SK-N-MC (cell line): ENCODE measurements at regions not wholly inside any gene's neighbourhood (a gene's known extent, or its start where the extent isn't known, plus 50 kb on each side); places are given as distances from the start of the nearest gene placed in this dataset.

ENCODE experiments used
- DNase-seq: peaks from one replicate; pipeline ENCODE4 v3.0.0-alpha.2; 2011; ENCODE audit warnings: low read depth, low spot score
- H3K27ac ChIP-seq: fragments of 200-600 bp; sonication (generic); 2 replicates; pipeline ENCODE4 v1.5.1; 2016; ENCODE audit warnings: mixed run types
- H3K36me3 ChIP-seq: fragments of 200-600 bp; sonication (generic); 2 replicates; pipeline ENCODE4 v1.6.1; 2017; ENCODE audit warnings: antibody characterized with exemption, low read length, mixed read lengths; ENCODE audit not compliant: insufficient read depth
- H3K4me3 ChIP-seq: fragments of 200-600 bp; sonication (generic); 2 replicates; pipeline ENCODE4 v1.5.1; 2016
- H3K9ac ChIP-seq: fragments of 200-600 bp; sonication (generic); 2 replicates; pipeline ENCODE4 v1.8.0; 2017; ENCODE audit warnings: mixed run types, mixed read lengths; ENCODE audit not compliant: insufficient read length
- H3K9me3 ChIP-seq: fragments of 200-600 bp; sonication (generic); 2 replicates; pipeline ENCODE4 v1.6.1; 2017; ENCODE audit warnings: low read depth, mild to moderate bottlenecking, antibody characterized with exemption, low read length, moderate library complexity, mixed read lengths
- EZH2 ChIP-seq: fragments of 200-600 bp; sonication (generic); IDR thresholded peaks from one replicate; pipeline ENCODE4 v1.6.1; 2017; ENCODE audit warnings: antibody characterized with exemption
- FOXP2 ChIP-seq: optimal IDR thresholded peaks from 2 replicates; pipeline ENCODE3; 2011; ENCODE audit warnings: mild to moderate bottlenecking, moderate library complexity; ENCODE audit not compliant: insufficient read depth; ENCODE audit errors: extremely low read length, control extremely low read depth
- POLR2AphosphoS5 ChIP-seq: IDR thresholded peaks from 2 replicates; pipeline ENCODE4 v1.6.1; 2012; ENCODE audit warnings: mild to moderate bottlenecking, low read depth, low read length, borderline replicate concordance

GRCh38 chr6:169908403-169908933, 157.0 kb downstream of the ERMARD start:
- no peak for DNase-seq
- Histone ChIP-seq H3K4me3 (no peak overlapping the region), H3K9me3 (no peaks in the 10 kb centered on the region), H3K36me3 (no peaks in the 10 kb centered on the region), H3K9ac (no peak overlapping the region), H3K27ac (no peak overlapping the region)
- TF ChIP-seq FOXP2: no peak
- TF ChIP-seq POLR2AphosphoS5: no peak
- TF ChIP-seq EZH2: no peak

DNA sequence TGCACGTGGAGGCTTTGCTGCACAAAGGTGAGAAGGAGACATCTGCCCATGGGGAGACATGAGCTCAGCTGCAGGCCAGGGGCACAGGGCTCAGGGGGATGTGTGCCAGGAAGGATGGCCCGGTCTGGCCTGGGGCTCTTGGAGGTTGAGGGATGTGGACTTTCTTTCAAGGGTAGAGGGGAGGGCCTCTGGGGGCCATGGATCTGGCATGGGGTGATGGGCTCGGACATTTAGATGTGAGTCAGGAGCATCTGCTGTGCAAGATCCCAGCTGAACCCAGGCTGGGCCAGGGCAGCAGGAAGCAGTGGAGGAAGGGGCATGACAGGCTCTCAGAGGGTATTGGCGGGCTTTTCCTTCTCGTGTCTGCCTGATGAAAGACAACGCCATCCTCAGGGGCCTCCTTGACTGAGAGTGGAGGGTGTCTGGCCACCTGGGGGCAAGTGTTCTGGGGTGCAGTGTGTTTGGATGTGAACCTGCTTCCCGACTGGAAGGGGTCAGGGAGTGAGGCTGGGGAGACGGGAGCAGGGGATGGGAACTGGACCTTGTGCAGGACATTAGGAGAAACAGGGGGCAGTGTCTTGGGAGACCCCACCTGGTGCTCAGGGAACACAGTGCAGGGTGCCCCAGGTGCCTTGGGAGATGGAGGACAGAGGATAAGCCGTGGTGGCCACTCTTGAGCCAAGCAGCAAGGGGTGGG, 156.1 kb downstream of the ERMARD start:
- no peak overlapping the region for H3K9ac ChIP-seq
- H3K4me3 ChIP-seq: no peak overlapping the region
- H3K9me3 ChIP-seq: no peaks in the 10 kb centered on the region
- no peak for DNase-seq
- no peak overlapping the region for H3K27ac ChIP-seq
- TF ChIP-seq POLR2AphosphoS5: no peak
- no peak for TF ChIP-seq FOXP2
- TF ChIP-seq EZH2: no peak
- H3K36me3 ChIP-seq: no peaks in the 10 kb centered on the region

GRCh38 chr6:169906688-169907418, 155.4 kb downstream of the ERMARD start:
- no peak for DNase-seq
- H3K27ac ChIP-seq: no peak overlapping the region
- H3K36me3 ChIP-seq: no peaks in the 10 kb centered on the region
- H3K9me3 ChIP-seq: no peaks in the 10 kb centered on the region
- no peak overlapping the region for H3K9ac ChIP-seq
- TF ChIP-seq FOXP2: no peak
- TF ChIP-seq EZH2: no peak
- no peak for TF ChIP-seq POLR2AphosphoS5
- no peak overlapping the region for H3K4me3 ChIP-seq

DNA sequence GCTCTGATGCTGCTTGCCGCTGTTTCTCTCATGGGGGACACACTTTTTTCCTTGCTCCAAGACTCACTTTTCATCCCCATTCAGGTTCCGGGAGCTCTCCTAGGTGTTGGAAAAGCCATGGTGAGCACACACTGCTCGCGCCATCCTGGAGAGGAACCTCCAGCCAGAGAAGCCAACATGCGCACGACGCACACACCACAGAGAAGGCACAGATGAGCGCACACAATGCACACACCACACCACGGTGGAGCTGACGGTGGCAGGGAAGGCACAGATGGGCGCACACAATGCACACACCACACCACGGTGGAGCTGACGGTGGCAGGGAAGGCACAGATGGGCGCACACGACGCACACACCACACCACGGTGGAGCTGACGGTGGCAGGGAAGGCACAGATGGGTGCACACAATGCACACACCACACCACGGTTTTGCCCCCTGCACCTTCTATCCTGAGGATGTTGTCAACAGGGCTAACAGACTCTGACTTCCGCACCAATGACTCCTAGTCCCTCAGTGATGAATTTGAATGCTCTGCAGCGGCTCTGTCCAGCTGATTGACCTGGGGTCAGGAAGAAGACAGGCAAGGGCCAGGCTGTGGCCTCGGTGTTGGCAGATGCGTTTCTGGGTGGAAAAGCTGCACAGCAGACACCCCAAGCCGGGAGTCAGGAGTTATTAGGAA, 154.7 kb downstream of the ERMARD start:
- Histone ChIP-seq H3K9ac (no peak overlapping the region), H3K4me3 (no peak overlapping the region), H3K9me3 (no peaks in the 10 kb centered on the region), H3K36me3 (no peaks in the 10 kb centered on the region), H3K27ac (no peak overlapping the region)
- DNase-seq: no peak
- TF ChIP-seq FOXP2 (no peak), POLR2AphosphoS5 (no peak), EZH2 (no peak)

DNA sequence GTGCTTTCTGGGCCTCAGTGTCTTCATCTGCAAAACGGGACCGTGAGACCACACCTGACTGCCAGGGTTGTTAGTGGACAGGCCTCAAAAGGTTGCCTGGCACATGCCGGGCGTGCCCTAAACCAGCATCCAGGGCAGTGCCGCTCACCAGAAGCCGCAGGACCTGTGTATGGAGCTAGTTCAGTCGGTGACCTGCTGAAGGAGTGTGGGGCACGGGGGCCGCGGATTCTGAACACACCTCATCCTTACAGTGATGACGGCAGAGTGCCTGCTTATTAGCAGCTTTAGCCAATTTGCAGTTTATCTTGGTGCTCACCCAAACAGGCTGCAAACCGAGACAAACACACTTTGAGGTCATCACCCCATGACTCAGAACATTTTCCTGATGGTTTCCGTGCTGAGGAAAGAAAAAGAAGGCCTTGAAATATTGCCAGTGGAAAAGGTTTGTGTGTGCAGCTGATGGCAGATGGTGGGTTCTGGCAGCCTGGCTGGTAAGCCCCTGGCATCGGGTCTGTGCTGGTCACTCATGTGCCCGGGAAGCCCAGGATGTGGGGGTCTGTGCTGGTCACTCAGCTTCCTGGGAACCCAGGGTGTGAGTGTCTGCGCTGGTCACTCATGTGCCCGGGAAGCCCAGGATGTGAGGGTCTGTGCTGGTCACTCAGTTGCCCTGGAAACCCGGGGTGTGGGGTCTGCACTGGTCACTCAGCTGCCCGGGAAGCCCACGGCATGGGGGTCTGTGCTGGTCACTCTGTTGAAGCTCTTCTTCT, 153.8 kb downstream of the ERMARD start:
- H3K36me3 ChIP-seq: no peaks in the 10 kb centered on the region
- TF ChIP-seq FOXP2 (no peak), EZH2 (no peak), POLR2AphosphoS5 (no peak)
- DNase-seq: no peak
- H3K9me3 ChIP-seq: no peaks in the 10 kb centered on the region
- no peak overlapping the region for H3K27ac ChIP-seq
- no peak overlapping the region for H3K9ac ChIP-seq
- H3K4me3 ChIP-seq: no peak overlapping the region

DNA sequence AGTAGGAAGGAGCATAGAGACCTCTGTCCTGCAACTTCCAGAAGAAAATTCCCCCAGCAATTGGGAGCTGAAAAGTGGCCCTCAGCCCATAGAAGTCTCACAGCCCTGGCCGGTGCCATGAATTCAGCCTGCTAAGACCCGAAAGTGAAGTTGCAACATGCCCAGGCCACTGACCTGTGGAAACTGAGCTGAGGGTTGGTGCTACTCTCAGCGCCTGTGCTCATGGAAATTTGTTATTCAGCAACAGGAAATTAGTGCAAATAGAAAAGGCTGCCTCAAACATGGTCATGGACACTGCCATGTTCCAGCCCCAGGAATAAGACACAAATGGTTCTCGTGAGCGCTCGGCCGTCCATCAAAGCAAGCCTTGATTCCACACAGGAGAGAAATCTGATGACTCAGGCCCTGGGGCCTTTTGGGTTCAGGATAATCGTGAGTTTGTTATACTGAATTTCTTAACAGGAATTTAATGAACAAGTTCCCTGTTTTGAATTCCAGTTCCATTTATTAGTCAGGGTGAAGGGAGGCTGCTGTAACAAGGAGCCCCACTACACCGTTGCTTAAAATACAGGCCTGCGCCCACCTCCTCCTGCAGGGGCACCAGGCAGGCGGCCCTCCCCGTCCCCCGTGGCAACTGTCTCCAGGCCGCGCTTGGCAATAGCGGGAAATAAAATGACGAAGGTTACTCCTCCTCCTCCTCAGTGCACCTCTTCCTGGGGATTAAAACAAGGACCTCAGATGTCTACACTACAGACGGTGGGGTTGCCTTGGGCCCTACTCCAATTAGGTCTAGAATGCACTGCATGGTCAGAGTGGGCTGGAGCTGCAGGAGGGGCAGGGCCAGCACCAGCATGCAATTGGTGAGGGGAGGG, 152.9 kb downstream of the ERMARD start:
- no peaks in the 10 kb centered on the region for H3K9me3 ChIP-seq
- no peak overlapping the region for H3K27ac ChIP-seq
- TF ChIP-seq FOXP2 (no peak), EZH2 (no peak), POLR2AphosphoS5 (no peak)
- no peak overlapping the region for H3K9ac ChIP-seq
- no peaks in the 10 kb centered on the region for H3K36me3 ChIP-seq
- no peak for DNase-seq
- no peak overlapping the region for H3K4me3 ChIP-seq

DNA sequence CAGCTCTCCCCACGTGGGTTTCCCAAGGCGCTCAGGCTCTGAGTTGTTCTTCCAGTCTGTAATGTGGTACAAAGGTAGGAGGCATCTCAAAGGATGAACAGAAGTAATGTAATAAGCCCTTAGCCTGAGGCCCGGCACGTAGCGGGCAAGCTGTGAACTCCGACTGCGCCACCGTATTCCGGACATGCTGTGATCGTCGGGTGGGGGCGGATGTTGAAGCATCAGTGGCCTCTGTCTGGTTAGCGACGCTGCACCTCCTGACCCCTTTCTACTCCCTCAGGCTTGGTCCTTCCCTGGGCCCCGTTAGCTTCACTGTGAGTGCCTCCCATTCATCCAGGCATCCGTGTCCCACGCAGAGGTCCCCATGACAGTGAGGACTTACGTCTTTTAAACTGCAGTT, 151.7 kb downstream of the ERMARD start:
- Histone ChIP-seq H3K27ac (no peak overlapping the region), H3K4me3 (no peak overlapping the region), H3K9me3 (no peaks in the 10 kb centered on the region), H3K9ac (no peak overlapping the region), H3K36me3 (no peaks in the 10 kb centered on the region)
- DNase-seq: no peak
- no peak for TF ChIP-seq FOXP2
- no peak for TF ChIP-seq EZH2
